ENCODE measurements at regions not wholly inside any gene's neighbourhood (a gene's known extent, or its start where the extent isn't known, plus 50 kb on each side); places are given as distances from the start of the nearest gene placed in this dataset.

DNA sequence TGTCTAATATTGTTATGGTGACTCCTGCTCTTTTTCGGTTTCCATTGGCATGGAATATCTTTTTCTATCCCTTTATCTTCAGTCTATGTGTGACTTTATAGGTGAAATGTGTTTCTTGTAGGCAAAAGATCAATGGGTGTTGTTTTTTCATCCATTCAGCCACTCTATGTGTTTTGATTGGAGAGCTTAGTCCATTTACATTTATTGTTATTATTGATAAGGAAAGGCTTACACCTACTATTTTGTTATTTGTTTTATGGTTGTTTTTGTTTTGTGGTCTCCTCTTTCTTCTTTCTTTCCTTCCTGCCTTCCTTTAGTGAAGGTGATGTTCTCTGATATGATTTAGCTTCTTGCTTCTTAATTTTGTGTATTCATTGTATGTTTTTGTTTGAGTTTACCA, 414.3 kb downstream of the ADRA2A start:
- Histone ChIP-seq H3K4me3 (ENCODE audit: low read depth in 1 of 2, low read length in 2 of 2) (no peak overlapping the region), H3K9me3 (ENCODE audit: control insufficient read depth in 2 of 2, insufficient read depth in 1 of 2, low read depth in 1 of 2, low read length in 1 of 2) (peaks cover 7 to 8% of the 10 kb centered on the region in 2 donors), H3K4me1 (ENCODE audit: control insufficient read depth in 2 of 2, insufficient read depth in 2 of 2, low read length in 1 of 2) (no peaks in the 10 kb centered on the region), H3K27ac (ENCODE audit: low read depth in 2 of 2, low read length in 1 of 2) (no peak overlapping the region), H3K36me3 (ENCODE audit: control insufficient read depth in 2 of 2, insufficient read depth in 2 of 2, low read length in 1 of 2) (no peaks in the 10 kb centered on the region), H3K27me3 (ENCODE audit: control insufficient read depth in 1 of 2, insufficient read depth in 2 of 2, low read length in 2 of 2) (no peaks in the 10 kb centered on the region)
- 65 to 69% methylated on average over 1 of the region's 1 CpG for WGBS, 2 donors

DNA sequence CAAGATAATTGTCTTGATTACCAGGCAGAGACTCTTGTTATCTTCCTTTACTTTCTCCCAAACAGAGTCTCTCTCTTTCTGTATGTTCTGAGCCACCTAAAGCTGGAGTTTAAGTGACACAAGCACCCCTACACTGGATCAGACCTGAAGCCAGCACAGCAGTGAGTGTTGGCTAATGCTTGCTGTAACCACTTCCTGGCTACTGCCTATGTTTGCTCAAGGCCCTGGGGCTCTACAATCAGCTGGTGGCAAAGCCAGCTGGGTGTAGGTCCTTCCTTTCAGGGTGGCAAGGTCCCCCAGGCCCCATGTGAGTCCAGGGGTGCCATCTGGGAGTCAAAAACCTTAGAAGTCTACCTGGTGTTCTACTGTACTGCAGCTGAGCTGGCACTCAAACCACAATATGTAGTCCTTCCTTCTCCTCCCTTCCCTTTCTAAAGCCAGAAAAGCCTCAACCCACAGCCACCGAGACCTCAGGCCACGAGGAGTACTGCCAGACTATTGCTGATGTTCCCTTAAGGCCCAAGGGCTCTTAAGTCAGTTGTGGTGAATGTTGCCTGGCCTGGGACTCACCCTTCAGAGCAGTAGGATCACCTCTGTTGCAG, 416.3 kb downstream of the ADRA2A start:
- H3K4me1 ChIP-seq (ENCODE audit: control insufficient read depth in 2 of 2, insufficient read depth in 2 of 2, low read length in 1 of 2) = no peaks in the 10 kb centered on the region
- 68 to 73% methylated on average over 2 of the region's 2 CpGs for WGBS, 2 donors
- no peaks in the 10 kb centered on the region for H3K36me3 ChIP-seq (ENCODE audit: control insufficient read depth in 2 of 2, insufficient read depth in 2 of 2, low read length in 1 of 2)
- no peak overlapping the region for H3K4me3 ChIP-seq (ENCODE audit: low read depth in 1 of 2, low read length in 2 of 2)
- peaks cover 7 to 8% of the 10 kb centered on the region in 2 donors for H3K9me3 ChIP-seq (ENCODE audit: control insufficient read depth in 2 of 2, insufficient read depth in 1 of 2, low read depth in 1 of 2, low read length in 1 of 2)
- no peak overlapping the region for H3K27ac ChIP-seq (ENCODE audit: low read depth in 2 of 2, low read length in 1 of 2)
- no peaks in the 10 kb centered on the region for H3K27me3 ChIP-seq (ENCODE audit: control insufficient read depth in 1 of 2, insufficient read depth in 2 of 2, low read length in 2 of 2)

DNA sequence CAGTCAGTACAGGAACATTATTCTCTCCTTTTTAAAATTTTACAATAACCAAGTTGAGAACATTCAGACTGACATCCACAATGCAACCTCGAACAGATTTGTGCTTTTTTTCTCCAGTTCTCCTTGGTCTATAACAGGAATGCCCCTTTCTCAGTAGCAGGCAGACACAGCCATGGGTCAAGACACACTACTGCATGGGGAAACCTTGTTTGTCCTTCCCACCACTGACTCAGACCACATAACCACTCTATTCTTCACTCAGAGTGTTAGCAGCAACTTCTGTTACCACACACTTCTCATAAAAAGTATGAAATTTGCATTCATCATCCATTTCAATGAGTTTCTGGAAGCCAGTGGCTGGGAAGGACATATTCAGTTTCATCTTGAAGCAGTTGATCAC, 421.7 kb downstream of the ADRA2A start:
- 69 to 74% methylated on average over 1 of the region's 1 CpG for WGBS, 2 donors
- no peaks in the 10 kb centered on the region for H3K9me3 ChIP-seq (ENCODE audit: control insufficient read depth in 2 of 2, insufficient read depth in 1 of 2, low read depth in 1 of 2, low read length in 1 of 2)
- no peak overlapping the region for H3K4me3 ChIP-seq (ENCODE audit: low read depth in 1 of 2, low read length in 2 of 2)
- no peak overlapping the region for H3K27ac ChIP-seq (ENCODE audit: low read depth in 2 of 2, low read length in 1 of 2)
- H3K36me3 ChIP-seq (ENCODE audit: control insufficient read depth in 2 of 2, insufficient read depth in 2 of 2, low read length in 1 of 2) = no peaks in the 10 kb centered on the region
- no peaks in the 10 kb centered on the region for H3K4me1 ChIP-seq (ENCODE audit: control insufficient read depth in 2 of 2, insufficient read depth in 2 of 2, low read length in 1 of 2)
- no peaks in the 10 kb centered on the region for H3K27me3 ChIP-seq (ENCODE audit: control insufficient read depth in 1 of 2, insufficient read depth in 2 of 2, low read length in 2 of 2)

DNA sequence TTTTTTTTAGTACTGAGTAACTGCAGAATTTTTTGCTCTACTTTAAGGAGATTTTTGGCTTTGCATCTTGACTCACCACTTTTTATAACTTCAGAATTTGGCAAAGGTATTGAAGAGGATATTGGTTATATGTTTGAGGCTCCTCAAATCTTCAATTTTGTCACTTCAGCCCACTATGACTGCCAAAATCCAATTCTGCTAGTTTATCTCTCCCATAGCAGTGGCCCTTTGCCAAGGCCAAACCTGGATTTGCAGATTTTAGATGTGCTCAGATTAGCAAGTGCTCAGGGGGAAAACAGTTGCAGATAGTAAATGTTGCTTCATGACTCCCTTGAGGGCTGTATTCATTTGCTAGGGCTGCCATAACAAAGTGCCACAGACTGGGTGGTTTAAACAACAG, 427.5 kb downstream of the ADRA2A start:
- no peaks in the 10 kb centered on the region for H3K27me3 ChIP-seq (ENCODE audit: control insufficient read depth in 1 of 2, insufficient read depth in 2 of 2, low read length in 2 of 2)
- H3K36me3 ChIP-seq (ENCODE audit: control insufficient read depth in 2 of 2, insufficient read depth in 2 of 2, low read length in 1 of 2) = no peaks in the 10 kb centered on the region
- no peak overlapping the region for H3K4me3 ChIP-seq (ENCODE audit: low read depth in 1 of 2, low read length in 2 of 2)
- H3K9me3 ChIP-seq (ENCODE audit: control insufficient read depth in 2 of 2, insufficient read depth in 1 of 2, low read depth in 1 of 2, low read length in 1 of 2) = no peaks in the 10 kb centered on the region
- no peaks in the 10 kb centered on the region for H3K4me1 ChIP-seq (ENCODE audit: control insufficient read depth in 2 of 2, insufficient read depth in 2 of 2, low read length in 1 of 2)
- no peak overlapping the region for H3K27ac ChIP-seq (ENCODE audit: low read depth in 2 of 2, low read length in 1 of 2)

DNA sequence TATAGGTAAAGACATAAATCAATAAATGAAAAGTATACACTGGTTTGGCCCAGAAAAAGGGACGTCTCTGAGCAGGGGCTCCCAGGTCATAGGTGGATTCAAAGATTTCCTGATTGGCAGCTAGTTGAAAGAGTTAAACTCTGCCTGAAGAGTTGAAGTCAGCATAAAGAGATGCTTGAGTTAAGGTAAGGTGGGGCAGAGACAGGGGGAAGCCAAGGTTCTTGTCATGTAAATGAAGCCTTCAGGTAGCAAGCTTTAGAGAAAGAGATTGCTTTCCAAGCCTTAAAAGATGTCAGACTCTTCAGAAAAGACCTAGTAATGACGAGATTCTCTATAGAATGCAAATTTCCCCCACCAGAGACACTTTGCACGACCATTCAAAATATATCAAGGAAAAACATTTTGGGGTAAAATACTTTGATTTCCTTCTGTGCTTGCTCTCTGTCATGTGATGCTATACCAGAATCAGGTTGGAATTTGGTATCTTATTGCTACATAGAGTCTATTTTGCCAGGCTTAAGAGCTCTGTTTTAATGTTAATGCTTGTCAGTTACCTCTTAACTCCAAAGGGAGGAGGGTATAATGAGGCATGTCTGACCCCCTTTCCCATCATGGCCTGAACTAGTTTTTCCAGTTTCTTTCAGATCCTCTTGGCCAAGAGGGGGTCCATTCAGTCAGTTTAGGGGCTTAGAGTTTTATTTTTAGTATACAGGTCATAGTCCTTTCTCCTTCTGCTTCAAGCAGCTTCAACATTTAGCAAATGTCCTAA, 429.6 kb downstream of the ADRA2A start:
- WGBS, 2 donors = 38 to 40% methylated on average over 3 of the region's 3 CpGs
- H3K27me3 ChIP-seq (ENCODE audit: control insufficient read depth in 1 of 2, insufficient read depth in 2 of 2, low read length in 2 of 2) = no peaks in the 10 kb centered on the region
- H3K9me3 ChIP-seq (ENCODE audit: control insufficient read depth in 2 of 2, insufficient read depth in 1 of 2, low read depth in 1 of 2, low read length in 1 of 2) = no peaks in the 10 kb centered on the region
- H3K27ac ChIP-seq (ENCODE audit: low read depth in 2 of 2, low read length in 1 of 2) = no peak overlapping the region
- H3K36me3 ChIP-seq (ENCODE audit: control insufficient read depth in 2 of 2, insufficient read depth in 2 of 2, low read length in 1 of 2) = no peaks in the 10 kb centered on the region
- H3K4me3 ChIP-seq (ENCODE audit: low read depth in 1 of 2, low read length in 2 of 2) = no peak overlapping the region
- no peaks in the 10 kb centered on the region for H3K4me1 ChIP-seq (ENCODE audit: control insufficient read depth in 2 of 2, insufficient read depth in 2 of 2, low read length in 1 of 2)

DNA sequence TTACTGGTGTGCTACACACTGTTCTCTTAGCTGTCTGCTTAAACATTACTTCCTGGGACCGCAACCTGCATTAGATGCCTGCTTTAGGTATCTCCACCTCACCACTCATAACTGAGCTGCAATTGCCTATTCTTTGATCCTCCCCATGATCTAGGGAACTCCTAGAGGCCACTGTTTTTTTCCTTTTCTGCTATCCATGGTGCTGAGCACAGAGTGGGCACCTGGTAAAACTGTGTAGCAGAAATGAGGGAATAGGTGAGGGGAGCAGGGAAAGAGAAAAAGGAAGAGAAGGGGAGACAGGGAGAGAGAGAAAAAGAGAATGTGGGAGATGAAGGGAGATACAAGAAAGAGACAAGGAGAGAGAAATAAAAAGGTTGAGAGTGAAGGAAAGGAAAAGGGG, 434.9 kb downstream of the ADRA2A start:
- Histone ChIP-seq H3K36me3 (ENCODE audit: control insufficient read depth in 2 of 2, insufficient read depth in 2 of 2, low read length in 1 of 2) (no peaks in the 10 kb centered on the region), H3K27ac (ENCODE audit: low read depth in 2 of 2, low read length in 1 of 2) (no peak overlapping the region), H3K27me3 (ENCODE audit: control insufficient read depth in 1 of 2, insufficient read depth in 2 of 2, low read length in 2 of 2) (no peaks in the 10 kb centered on the region), H3K4me3 (ENCODE audit: low read depth in 1 of 2, low read length in 2 of 2) (no peak overlapping the region), H3K4me1 (ENCODE audit: control insufficient read depth in 2 of 2, insufficient read depth in 2 of 2, low read length in 1 of 2) (no peaks in the 10 kb centered on the region), H3K9me3 (ENCODE audit: control insufficient read depth in 2 of 2, insufficient read depth in 1 of 2, low read depth in 1 of 2, low read length in 1 of 2) (no peaks in the 10 kb centered on the region)
- 90 to 96% methylated on average over 1 of the region's 1 CpG for WGBS, 2 donors

DNA sequence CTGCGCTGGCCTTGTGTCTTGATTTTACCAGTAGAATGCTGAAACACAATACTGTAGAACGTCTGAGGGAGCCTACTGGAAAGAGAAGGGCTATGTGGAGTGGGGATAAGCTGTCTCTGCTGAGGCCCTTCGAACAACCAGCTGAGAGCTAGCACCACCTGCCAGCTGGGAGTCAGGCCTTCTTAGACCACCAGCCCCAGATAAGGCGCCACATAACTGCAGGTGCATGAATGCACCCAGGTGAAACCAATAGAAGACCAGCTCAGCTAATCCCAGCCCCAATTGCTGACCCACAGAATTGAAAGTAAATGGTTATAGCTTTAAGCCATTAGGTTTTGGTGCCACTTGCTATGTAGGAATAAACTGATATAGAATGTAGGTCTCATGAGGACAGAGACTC, 438.4 kb downstream of the ADRA2A start:
- H3K27ac ChIP-seq (ENCODE audit: low read depth in 2 of 2, low read length in 1 of 2) = no peak overlapping the region
- H3K27me3 ChIP-seq (ENCODE audit: control insufficient read depth in 1 of 2, insufficient read depth in 2 of 2, low read length in 2 of 2) = no peaks in the 10 kb centered on the region
- no peaks in the 10 kb centered on the region for H3K9me3 ChIP-seq (ENCODE audit: control insufficient read depth in 2 of 2, insufficient read depth in 1 of 2, low read depth in 1 of 2, low read length in 1 of 2)
- WGBS, 2 donors = 78 to 80% methylated on average over 4 of the region's 4 CpGs
- H3K36me3 ChIP-seq (ENCODE audit: control insufficient read depth in 2 of 2, insufficient read depth in 2 of 2, low read length in 1 of 2) = no peaks in the 10 kb centered on the region
- H3K4me1 ChIP-seq (ENCODE audit: control insufficient read depth in 2 of 2, insufficient read depth in 2 of 2, low read length in 1 of 2) = no peaks in the 10 kb centered on the region
- no peak overlapping the region for H3K4me3 ChIP-seq (ENCODE audit: low read depth in 1 of 2, low read length in 2 of 2)

DNA sequence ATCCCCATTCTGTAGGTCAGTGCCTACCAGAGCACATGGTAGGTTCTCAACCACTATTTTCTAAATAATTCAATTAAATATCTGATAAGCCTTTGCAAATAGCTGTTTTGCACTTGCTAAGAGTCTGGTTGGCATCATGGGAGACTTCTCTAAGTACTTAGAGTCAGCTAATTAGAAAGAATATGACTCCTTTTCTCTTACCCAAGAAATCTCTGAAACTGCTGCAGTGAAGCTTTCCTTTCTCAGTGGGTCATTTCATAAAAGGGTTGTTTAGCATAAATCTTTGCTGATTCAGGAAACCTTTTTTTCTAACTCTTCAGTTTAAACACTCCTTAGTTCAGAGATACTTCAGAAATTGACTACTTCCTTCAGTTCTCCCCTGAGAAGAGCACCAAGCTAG, 438.9 kb downstream of the ADRA2A start:
- Histone ChIP-seq H3K27me3 (ENCODE audit: control insufficient read depth in 1 of 2, insufficient read depth in 2 of 2, low read length in 2 of 2) (no peaks in the 10 kb centered on the region), H3K4me3 (ENCODE audit: low read depth in 1 of 2, low read length in 2 of 2) (no peak overlapping the region), H3K27ac (ENCODE audit: low read depth in 2 of 2, low read length in 1 of 2) (no peak overlapping the region), H3K4me1 (ENCODE audit: control insufficient read depth in 2 of 2, insufficient read depth in 2 of 2, low read length in 1 of 2) (no peaks in the 10 kb centered on the region), H3K9me3 (ENCODE audit: control insufficient read depth in 2 of 2, insufficient read depth in 1 of 2, low read depth in 1 of 2, low read length in 1 of 2) (no peaks in the 10 kb centered on the region), H3K36me3 (ENCODE audit: control insufficient read depth in 2 of 2, insufficient read depth in 2 of 2, low read length in 1 of 2) (no peaks in the 10 kb centered on the region)

DNA sequence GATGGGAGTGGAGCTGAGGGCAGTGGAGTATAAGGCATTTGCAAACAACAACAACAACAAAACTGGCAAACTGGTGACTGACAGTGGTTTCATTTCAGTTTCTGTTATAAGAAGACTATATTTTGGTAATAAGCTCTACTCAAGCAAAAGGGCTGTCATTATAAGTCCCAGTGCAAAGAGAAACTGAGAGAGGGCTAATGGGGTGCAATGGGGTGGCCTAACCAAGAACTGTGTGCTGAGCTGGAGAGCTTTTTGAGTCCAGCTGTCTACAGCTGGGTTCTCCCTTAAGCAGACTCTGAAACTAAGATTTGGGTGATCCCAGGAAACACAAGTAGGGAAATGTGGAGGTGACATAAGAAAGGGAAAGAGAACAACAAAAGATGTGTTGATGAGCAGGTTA, 439.3 kb downstream of the ADRA2A start:
- no peak overlapping the region for H3K27ac ChIP-seq (ENCODE audit: low read depth in 2 of 2, low read length in 1 of 2)
- no peaks in the 10 kb centered on the region for H3K36me3 ChIP-seq (ENCODE audit: control insufficient read depth in 2 of 2, insufficient read depth in 2 of 2, low read length in 1 of 2)
- no peaks in the 10 kb centered on the region for H3K27me3 ChIP-seq (ENCODE audit: control insufficient read depth in 1 of 2, insufficient read depth in 2 of 2, low read length in 2 of 2)
- H3K9me3 ChIP-seq (ENCODE audit: control insufficient read depth in 2 of 2, insufficient read depth in 1 of 2, low read depth in 1 of 2, low read length in 1 of 2) = no peaks in the 10 kb centered on the region
- no peak overlapping the region for H3K4me3 ChIP-seq (ENCODE audit: low read depth in 1 of 2, low read length in 2 of 2)
- H3K4me1 ChIP-seq (ENCODE audit: control insufficient read depth in 2 of 2, insufficient read depth in 2 of 2, low read length in 1 of 2) = no peaks in the 10 kb centered on the region

DNA sequence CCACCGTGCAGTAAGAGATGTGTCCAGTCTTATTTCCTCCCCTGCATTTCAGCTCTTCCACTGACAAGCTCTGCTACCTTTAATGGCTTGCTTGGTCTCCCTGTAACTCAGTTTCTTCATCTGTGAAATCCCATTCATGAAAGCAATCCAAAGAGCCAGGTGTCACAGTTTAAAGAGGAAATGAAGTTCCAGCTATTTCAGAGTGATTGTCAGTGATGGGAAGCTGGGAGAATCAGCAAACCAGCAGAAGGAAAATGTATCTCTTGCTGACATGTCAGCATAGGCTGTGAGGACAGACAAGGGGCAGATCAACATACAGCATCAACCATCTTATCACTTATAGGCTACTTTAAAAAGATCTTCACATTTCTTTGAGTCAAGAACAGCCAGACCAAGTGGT, 445.3 kb downstream of the ADRA2A start:
- no peaks in the 10 kb centered on the region for H3K4me1 ChIP-seq (ENCODE audit: control insufficient read depth in 2 of 2, insufficient read depth in 2 of 2, low read length in 1 of 2)

More for the DNA sequence above, 445.3 kb downstream of the ADRA2A start:
- Histone ChIP-seq H3K4me3 (ENCODE audit: low read depth in 1 of 2, low read length in 2 of 2) (no peak overlapping the region), H3K36me3 (ENCODE audit: control insufficient read depth in 2 of 2, insufficient read depth in 2 of 2, low read length in 1 of 2) (no peaks in the 10 kb centered on the region), H3K27ac (ENCODE audit: low read depth in 2 of 2, low read length in 1 of 2) (no peak overlapping the region), H3K27me3 (ENCODE audit: control insufficient read depth in 1 of 2, insufficient read depth in 2 of 2, low read length in 2 of 2) (no peaks in the 10 kb centered on the region), H3K9me3 (ENCODE audit: control insufficient read depth in 2 of 2, insufficient read depth in 1 of 2, low read depth in 1 of 2, low read length in 1 of 2) (no peaks in the 10 kb centered on the region)
- WGBS, 2 donors = 54 to 64% methylated on average over 1 of the region's 1 CpG

Data from esophagus (tissue), 2 donors.